ACC112 (cell line): ENCODE measurements at regions not wholly inside any gene's neighbourhood (a gene's known extent, or its start where the extent isn't known, plus 50 kb on each side); places are given as distances from the start of the nearest gene placed in this dataset.

Experiments used
- H2AFZ ChIP-seq: fragments of 200-600 bp; sonication (generic); one replicate; pipeline ENCODE4 v1.6.0; 2017; ENCODE audit warnings: antibody characterized with exemption, low read length; ENCODE audit not compliant: unreplicated experiment
- H3K27ac ChIP-seq: fragments of 200-600 bp; sonication (generic); 2 replicates; pipeline ENCODE4 v1.5.1; 2014; ENCODE audit warnings: low read depth, mild to moderate bottlenecking, antibody characterized with exemption, low read length, moderate library complexity
- H3K27me3 ChIP-seq: fragments of 200-600 bp; sonication (generic); 2 replicates; pipeline ENCODE4 v1.6.1; 2014; ENCODE audit warnings: mild to moderate bottlenecking, antibody characterized with exemption, low read length, moderate library complexity, mixed read lengths; ENCODE audit not compliant: insufficient read depth
- H3K36me3 ChIP-seq: fragments of 200-600 bp; sonication (generic); 2 replicates; pipeline ENCODE4 v1.6.1; 2016; ENCODE audit warnings: mild to moderate bottlenecking, antibody characterized with exemption, low read length, moderate library complexity, mixed read lengths; ENCODE audit not compliant: insufficient read depth
- H3K4me1 ChIP-seq: fragments of 200-600 bp; sonication (generic); one replicate; pipeline ENCODE4 v1.6.1; 2016; ENCODE audit warnings: low read length, mixed read lengths; ENCODE audit not compliant: insufficient read depth, unreplicated experiment, control insufficient read depth
- H3K4me3 ChIP-seq: fragments of 200-600 bp; sonication (generic); 2 replicates; pipeline ENCODE4 v1.5.1; 2014; ENCODE audit warnings: mild to moderate bottlenecking, low read depth, low read length
- H3K79me2 ChIP-seq: fragments of 200-600 bp; sonication (generic); one replicate; pipeline ENCODE4 v1.6.0; 2016; ENCODE audit warnings: low read length; ENCODE audit not compliant: control insufficient read depth, unreplicated experiment, insufficient read depth

GRCh38 chr5:96610747-96611146 lies 51.4 kb upstream of the CAST start:
- H3K27ac ChIP-seq: no peak overlapping the region
- no peak overlapping the region for H3K4me3 ChIP-seq
- no peaks in the 10 kb centered on the region for H3K27me3 ChIP-seq
- peaks cover 14% of the 10 kb centered on the region for H3K4me1 ChIP-seq
- no peaks in the 10 kb centered on the region for H3K36me3 ChIP-seq
- no peak overlapping the region for H2AFZ ChIP-seq
- no peaks in the 10 kb centered on the region for H3K79me2 ChIP-seq

GRCh38 chr5:96611946-96612345 lies 50.2 kb upstream of the CAST start:
- no peak overlapping the region for H3K4me3 ChIP-seq
- no peaks in the 10 kb centered on the region for H3K79me2 ChIP-seq
- no peak overlapping the region for H2AFZ ChIP-seq
- peaks cover 14% of the 10 kb centered on the region for H3K4me1 ChIP-seq
- no peaks in the 10 kb centered on the region for H3K27me3 ChIP-seq
- no peak overlapping the region for H3K27ac ChIP-seq
- no peaks in the 10 kb centered on the region for H3K36me3 ChIP-seq
